GM12875 (cell line): ENCODE measurements at regions not wholly inside any gene's neighbourhood (a gene's known extent, or its start where the extent isn't known, plus 50 kb on each side); places are given as distances from the start of the nearest gene placed in this dataset.

Experiments used
- H3K4me3 ChIP-seq: one replicate; pipeline ENCODE4 v1.5.1; 2011; ENCODE audit warnings: low read depth, low read length, control low read depth
- CTCF ChIP-seq: IDR thresholded peaks from 2 replicates; pipeline ENCODE4 v1.5.1; 2011; ENCODE audit warnings: low read depth, mild to moderate bottlenecking, control low read depth, inconsistent platforms, low read length, moderate library complexity, borderline replicate concordance; ENCODE audit not compliant: insufficient read depth

GRCh38 chr12:89247967-89248366 is 104.3 kb downstream of the DUSP6 start:
- no peak overlapping the region for H3K4me3 ChIP-seq
- TF ChIP-seq CTCF: no peak

- no peak overlapping the region for H3K4me3 ChIP-seq
- TF ChIP-seq CTCF: no peak
These were observed 104.8 kb downstream of the DUSP6 start for GRCh38 chr12:89247541-89247942.

GRCh38 chr12:89245090-89245489 is 107.2 kb downstream of the DUSP6 start:
- no peak for TF ChIP-seq CTCF
- H3K4me3 ChIP-seq: no peak overlapping the region

GRCh38 chr12:89244536-89244935 is 107.8 kb downstream of the DUSP6 start:
- H3K4me3 ChIP-seq: no peak overlapping the region
- TF ChIP-seq CTCF: no peak

GRCh38 chr12:89243771-89244170 is 108.5 kb downstream of the DUSP6 start:
- no peak for TF ChIP-seq CTCF
- no peak overlapping the region for H3K4me3 ChIP-seq

- no peak overlapping the region for H3K4me3 ChIP-seq
- no peak for TF ChIP-seq CTCF
These were observed 112.8 kb downstream of the DUSP6 start for GRCh38 chr12:89239534-89239933.

GRCh38 chr12:89238593-89238992 is 113.7 kb downstream of the DUSP6 start:
- no peak for TF ChIP-seq CTCF
- no peak overlapping the region for H3K4me3 ChIP-seq
